Ishikawa (cell line): ENCODE measurements at regions not wholly inside any gene's neighbourhood (a gene's known extent, or its start where the extent isn't known, plus 50 kb on each side); places are given as distances from the start of the nearest gene placed in this dataset.

Experiments used
- CEBPB ChIP-seq: IDR thresholded peaks from 2 replicates; pipeline ENCODE4 v1.6.1; 2012
- CREB1 ChIP-seq: IDR thresholded peaks from 2 replicates; pipeline ENCODE4 v1.6.1; 2012; ENCODE audit warnings: low read depth
- EGR1 ChIP-seq: IDR thresholded peaks from 2 replicates; pipeline ENCODE4 v1.6.1; 2012
- EP300 ChIP-seq: IDR thresholded peaks from 2 replicates; pipeline ENCODE4 v1.6.1; 2012; ENCODE audit warnings: borderline replicate concordance
- FOXM1 ChIP-seq: IDR thresholded peaks from 2 replicates; pipeline ENCODE4 v1.6.1; 2012; ENCODE audit warnings: low read depth, borderline replicate concordance
- NFIC ChIP-seq: IDR thresholded peaks from 2 replicates; pipeline ENCODE4 v1.6.1; 2012
- RAD21 ChIP-seq: IDR thresholded peaks from 2 replicates; pipeline ENCODE4 v1.6.1; 2012; ENCODE audit warnings: low read depth
- TAF1 ChIP-seq: IDR thresholded peaks from 2 replicates; pipeline ENCODE4 v1.6.1; 2012; ENCODE audit warnings: low read depth, mild to moderate bottlenecking
- TCF12 ChIP-seq: IDR thresholded peaks from 2 replicates; pipeline ENCODE4 v1.6.1; 2012; ENCODE audit warnings: low read depth
- TEAD4 ChIP-seq: IDR thresholded peaks from 2 replicates; pipeline ENCODE4 v1.6.1; 2012
- YY1 ChIP-seq: IDR thresholded peaks from 2 replicates; pipeline ENCODE4 v1.6.1; 2012; ENCODE audit warnings: low read depth
- ZBTB7A ChIP-seq: IDR thresholded peaks from 2 replicates; pipeline ENCODE4 v1.6.1; 2012; ENCODE audit warnings: low read depth
- TF ChIP-seq, protein P1 (sequence below): IDR thresholded peaks from 2 replicates; pipeline ENCODE4 v1.6.1; 2012; ENCODE audit warnings: low read depth, mild to moderate bottlenecking
- TF ChIP-seq, protein P2 (sequence below): IDR thresholded peaks from 2 replicates; pipeline ENCODE4 v1.6.1; 2012
- TF ChIP-seq, protein P3 (sequence below): IDR thresholded peaks from 2 replicates; pipeline ENCODE4 v1.6.1; 2012

DNA sequence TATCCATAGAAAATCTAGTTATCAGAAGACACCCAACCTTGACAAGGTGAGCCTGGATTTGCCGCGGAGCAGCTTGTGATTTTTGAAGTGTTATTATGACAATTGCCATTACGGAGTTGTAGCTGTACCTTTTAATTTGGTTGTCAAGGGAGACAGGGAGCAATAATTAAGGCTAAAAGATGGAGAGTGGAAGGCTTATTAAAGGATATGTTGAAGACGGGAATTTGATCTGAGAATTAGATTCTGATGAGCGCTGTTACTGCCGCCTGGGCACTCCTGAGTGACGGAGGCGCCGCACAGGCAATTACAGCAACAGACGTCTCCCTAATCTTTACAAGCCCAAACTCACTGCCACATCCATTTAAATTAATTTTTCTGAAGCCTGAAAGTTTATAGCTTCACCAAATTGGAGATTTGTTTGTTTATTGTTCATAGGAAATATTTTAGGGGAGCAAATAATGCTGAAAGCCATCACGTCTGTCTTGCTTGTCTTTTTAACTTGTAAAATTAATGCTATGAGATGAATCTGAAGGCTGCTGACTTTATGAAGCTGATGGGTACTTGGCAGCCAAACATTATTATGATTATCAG lies 475.0 kb upstream of the ADARB2 start:
- TF ChIP-seq FOXM1 (no peak), EGR1 (no peak), ZBTB7A (no peak), TCF12 (no peak), RAD21 (no peak), NFIC (no peak), TEAD4 (no peak), CREB1 (no peak), EP300 (no peak), TAF1 (no peak), CEBPB (no peak), YY1 (no peak)
- TF ChIP-seq, protein P1, sequence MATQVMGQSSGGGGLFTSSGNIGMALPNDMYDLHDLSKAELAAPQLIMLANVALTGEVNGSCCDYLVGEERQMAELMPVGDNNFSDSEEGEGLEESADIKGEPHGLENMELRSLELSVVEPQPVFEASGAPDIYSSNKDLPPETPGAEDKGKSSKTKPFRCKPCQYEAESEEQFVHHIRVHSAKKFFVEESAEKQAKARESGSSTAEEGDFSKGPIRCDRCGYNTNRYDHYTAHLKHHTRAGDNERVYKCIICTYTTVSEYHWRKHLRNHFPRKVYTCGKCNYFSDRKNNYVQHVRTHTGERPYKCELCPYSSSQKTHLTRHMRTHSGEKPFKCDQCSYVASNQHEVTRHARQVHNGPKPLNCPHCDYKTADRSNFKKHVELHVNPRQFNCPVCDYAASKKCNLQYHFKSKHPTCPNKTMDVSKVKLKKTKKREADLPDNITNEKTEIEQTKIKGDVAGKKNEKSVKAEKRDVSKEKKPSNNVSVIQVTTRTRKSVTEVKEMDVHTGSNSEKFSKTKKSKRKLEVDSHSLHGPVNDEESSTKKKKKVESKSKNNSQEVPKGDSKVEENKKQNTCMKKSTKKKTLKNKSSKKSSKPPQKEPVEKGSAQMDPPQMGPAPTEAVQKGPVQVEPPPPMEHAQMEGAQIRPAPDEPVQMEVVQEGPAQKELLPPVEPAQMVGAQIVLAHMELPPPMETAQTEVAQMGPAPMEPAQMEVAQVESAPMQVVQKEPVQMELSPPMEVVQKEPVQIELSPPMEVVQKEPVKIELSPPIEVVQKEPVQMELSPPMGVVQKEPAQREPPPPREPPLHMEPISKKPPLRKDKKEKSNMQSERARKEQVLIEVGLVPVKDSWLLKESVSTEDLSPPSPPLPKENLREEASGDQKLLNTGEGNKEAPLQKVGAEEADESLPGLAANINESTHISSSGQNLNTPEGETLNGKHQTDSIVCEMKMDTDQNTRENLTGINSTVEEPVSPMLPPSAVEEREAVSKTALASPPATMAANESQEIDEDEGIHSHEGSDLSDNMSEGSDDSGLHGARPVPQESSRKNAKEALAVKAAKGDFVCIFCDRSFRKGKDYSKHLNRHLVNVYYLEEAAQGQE: no peak
- TF ChIP-seq, protein P2, sequence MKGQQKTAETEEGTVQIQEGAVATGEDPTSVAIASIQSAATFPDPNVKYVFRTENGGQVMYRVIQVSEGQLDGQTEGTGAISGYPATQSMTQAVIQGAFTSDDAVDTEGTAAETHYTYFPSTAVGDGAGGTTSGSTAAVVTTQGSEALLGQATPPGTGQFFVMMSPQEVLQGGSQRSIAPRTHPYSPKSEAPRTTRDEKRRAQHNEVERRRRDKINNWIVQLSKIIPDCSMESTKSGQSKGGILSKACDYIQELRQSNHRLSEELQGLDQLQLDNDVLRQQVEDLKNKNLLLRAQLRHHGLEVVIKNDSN: no peak
- TF ChIP-seq, protein P3, sequence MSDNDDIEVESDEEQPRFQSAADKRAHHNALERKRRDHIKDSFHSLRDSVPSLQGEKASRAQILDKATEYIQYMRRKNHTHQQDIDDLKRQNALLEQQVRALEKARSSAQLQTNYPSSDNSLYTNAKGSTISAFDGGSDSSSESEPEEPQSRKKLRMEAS: no peak

DNA sequence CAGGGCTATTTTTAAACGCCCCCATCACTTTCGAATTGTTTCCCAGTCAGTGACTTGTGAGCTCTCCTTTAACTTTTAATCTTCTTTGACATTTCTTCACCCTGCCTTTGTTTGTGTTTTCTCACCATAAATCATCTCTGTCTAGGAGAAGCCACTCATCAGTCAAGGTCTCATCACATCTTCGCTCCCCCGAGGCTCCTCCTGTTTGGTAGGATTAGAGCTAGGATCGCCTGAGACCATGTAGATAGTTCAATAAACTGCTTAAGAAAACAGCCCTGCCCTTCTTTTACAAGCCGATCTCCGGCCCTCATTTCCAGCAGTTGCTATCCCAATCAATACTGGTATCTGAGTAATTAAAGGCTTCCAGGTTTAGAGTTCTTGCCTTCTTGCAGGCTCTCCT lies 472.8 kb upstream of the ADARB2 start:
- TF ChIP-seq FOXM1: no peak
- TF ChIP-seq NFIC: no peak
- no peak for TF ChIP-seq ZBTB7A
- no peak for TF ChIP-seq TEAD4
- TF ChIP-seq CEBPB: no peak
- TF ChIP-seq, protein P3: no peak
- no peak for TF ChIP-seq TAF1
- TF ChIP-seq, protein P1: no peak
- TF ChIP-seq TCF12: no peak
- no peak for TF ChIP-seq EP300
- no peak for TF ChIP-seq EGR1
- TF ChIP-seq YY1: no peak
- TF ChIP-seq CREB1: no peak
- TF ChIP-seq, protein P2: no peak
- TF ChIP-seq RAD21: no peak

DNA sequence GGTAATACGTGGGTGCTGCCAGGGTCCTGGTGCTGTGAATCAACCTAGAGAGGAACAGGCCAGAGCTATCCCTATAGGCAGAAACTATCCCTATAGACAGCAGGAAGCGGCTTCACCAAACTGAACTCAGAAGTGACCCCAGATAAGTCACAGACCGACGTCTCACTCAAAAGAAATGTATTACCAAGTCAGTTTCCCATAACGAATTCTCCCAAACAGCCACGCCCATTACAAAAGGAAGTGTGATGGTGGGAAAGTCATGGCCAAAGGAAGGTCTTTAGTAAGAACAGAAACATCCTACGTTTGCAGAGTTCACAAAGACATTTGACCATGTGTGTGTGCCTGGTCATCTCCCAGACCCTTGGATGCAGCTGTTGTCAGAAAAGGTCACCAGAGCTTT lies 470.8 kb upstream of the ADARB2 start:
- TF ChIP-seq EGR1: no peak
- TF ChIP-seq TCF12: no peak
- no peak for TF ChIP-seq EP300

DNA sequence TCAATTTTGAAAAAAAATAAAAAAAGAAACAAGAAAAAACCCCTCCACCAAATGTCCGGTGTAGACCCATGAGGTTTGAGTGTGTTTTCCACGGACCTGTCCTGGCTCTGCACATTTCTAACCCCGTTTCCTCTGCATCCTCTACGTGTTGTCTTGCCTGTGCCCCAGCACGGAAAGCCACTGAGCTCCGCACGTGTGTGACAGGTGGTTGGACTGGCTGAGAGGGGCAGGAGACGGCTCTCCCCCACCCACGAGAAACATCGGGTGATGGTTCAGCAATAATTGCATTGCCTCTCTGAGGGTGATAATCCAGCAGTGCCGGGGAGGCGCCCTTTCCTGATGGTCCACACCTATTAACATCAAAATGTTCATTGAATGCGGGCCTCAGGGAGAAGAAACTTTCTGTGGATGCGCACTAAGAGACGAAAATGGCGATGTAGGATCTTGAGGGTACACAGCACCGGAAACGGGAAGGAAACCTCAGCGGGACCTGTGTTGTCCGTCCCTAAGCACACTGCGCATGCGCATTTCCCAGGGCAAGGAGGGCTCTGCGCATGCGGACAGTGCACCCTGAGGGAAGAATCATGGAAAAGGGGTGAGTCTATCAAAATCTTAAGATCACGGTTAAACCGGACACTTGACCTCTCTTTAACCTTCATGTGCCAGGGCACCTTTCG lies 470.1 kb upstream of the ADARB2 start:
- TF ChIP-seq TEAD4: no peak
- TF ChIP-seq, protein P3: no peak
- TF ChIP-seq TAF1: no peak
- no peak for TF ChIP-seq TCF12
- TF ChIP-seq FOXM1: no peak
- TF ChIP-seq YY1: no peak
- no peak for TF ChIP-seq CREB1
- TF ChIP-seq NFIC: no peak
- no peak for TF ChIP-seq RAD21
- no peak for TF ChIP-seq CEBPB
- TF ChIP-seq, protein P2: no peak

DNA sequence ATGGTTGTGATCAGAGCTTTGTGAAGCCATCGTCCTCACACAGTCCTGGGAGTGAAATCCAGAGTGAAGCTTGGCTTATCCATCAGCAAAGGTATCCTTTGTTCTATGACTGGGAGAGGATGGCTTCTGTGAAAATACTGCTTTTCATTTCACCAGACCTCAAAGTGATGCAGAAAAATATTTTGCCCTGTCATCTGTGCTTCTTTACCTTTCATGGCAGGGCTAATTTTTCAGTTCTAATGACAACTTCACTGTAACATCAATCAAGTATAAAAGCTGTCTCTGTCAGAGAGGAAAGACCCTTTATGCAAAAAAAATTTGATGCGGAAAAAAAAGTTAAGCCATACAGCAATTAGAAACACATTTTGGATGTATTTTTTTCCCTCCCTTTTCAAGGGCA lies 468.1 kb upstream of the ADARB2 start:
- TF ChIP-seq EP300: no peak

DNA sequence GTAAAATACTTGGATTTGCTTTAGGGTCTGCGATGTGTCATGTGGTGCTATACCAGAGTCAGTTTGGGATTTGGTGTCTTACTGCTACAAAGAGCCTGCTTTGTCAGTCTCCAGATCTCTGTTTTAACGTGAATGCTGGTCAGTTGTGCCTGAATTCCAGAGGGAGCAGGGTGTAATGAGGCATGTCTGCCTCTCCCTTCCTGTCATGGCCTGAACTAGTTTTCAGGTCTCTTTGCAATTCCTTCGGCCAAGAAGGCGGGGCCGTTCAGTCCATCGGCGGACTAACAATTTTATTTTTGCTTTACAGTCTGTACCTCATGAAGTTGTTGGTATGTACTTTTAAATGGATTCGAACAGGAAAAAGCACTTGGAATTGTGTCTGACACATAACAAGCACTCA lies 465.1 kb upstream of the ADARB2 start:
- TF ChIP-seq, protein P1: no peak
- TF ChIP-seq YY1 (no peak), RAD21 (no peak), EGR1 (no peak), FOXM1 (no peak), ZBTB7A (no peak), TEAD4 (no peak), EP300 (no peak), CEBPB (no peak)
- TF ChIP-seq, protein P3: no peak
